ENCODE measurements at regions not wholly inside any gene's neighbourhood (a gene's known extent, or its start where the extent isn't known, plus 50 kb on each side); places are given as distances from the start of the nearest gene placed in this dataset.

DNA sequence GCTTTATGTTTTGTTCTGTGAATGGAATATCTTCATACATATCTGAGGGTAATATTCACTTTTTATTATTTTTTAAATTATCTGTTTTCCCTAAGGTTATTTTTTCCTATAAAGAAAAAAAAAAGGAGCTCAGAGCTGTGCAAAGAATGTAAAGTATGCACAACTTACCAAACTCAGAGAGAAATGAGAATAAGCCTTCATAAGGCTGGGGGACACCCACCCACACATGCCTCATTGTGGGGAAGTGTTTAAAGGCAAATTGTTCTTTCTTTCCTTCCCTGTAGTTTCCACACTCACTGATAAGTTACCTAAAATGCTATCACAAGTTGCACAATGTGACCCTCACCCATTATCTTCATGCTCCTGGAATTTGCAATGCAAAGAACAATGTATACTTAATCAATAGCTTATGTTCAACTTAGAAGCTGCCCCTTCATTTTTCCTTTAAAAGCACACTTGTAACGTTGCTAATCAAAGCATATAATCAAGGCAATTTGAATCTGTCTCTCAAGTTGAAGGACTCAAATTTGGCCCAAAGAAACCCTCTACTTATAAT lies 108.1 kb downstream of the GNAT3 start:
- no peak for DNase-seq

DNA sequence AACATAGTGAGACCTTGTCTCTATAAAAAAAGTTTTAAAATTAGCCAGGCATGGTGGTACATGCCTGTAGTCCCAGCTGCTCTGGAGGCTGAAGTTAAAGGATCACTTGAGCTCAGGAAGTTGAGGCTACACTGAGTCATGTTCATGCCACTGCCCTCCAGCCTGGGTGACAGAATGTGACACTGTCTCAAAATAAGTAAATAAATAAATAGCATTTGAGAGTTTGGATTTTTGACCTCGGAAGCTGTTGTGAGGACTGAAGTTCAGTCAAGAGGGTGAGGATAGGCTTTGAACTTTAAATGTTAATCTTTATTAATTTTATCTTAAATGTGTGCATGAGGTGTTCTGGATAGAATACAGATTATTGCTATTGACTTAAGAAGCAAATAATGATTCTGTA lies 110.2 kb downstream of the GNAT3 start:
- DNase-seq = no peak

DNA sequence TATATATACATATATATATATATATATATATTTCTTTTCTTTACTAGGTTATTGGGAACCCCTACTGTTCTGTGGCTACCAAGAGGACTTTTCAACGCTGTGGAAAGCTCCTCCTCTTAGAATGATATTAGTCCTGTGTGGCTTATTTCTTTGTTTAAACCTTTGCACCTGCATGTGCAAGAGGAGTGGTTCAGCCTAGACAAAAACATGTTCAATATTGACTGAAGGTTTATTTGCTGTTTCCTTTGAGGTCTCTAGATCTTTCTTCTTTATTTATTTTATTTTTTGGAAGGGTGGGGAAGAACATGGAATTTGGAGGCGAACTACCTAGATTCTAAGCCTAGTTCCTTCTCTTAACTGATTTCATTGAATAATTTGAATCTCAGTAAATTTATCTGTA lies 118.1 kb downstream of the GNAT3 start:
- DNase-seq = peak; percentile 86

DNA sequence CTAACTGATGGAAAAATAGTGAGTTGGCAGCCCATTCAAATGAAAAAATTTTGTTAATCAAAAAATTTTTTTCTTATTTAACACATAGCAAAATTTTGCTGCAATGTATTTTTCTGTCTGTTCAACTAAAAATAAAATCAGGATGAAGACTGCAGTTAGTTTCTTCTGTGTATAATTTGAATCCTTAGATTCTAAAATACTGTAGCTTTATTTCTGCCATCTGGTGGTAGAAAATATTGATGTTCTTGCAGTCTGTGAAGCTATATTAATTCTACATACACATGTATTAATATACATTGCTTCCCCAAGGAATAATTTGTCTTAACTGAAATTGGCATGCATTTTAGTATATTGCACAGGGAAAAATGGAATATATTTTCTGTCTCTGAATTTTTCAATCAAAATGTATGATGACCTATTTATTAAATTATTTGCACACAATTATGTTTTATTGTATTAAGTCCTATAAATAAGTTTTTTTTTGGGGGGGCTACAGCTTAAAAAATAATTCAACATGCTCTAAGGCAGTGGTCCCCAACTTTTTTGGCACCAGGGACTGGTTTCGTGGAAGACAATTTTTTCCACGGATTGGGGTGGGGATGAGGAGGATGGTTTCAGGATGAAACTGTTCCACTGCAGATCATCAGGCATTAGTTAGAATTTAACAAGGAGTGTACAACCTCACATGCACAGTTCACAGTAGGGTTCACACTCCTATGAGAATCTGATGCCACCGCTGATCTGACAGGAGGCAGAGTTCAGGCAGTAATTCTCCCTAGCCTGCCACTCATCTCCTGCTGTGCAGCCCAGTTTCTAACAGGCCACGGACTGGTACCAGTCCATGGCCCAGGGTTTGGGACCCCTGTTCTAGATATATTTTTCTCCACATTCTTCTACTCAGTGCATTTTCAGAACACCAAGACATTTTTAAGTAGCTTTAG lies 119.4 kb downstream of the GNAT3 start:
- no peak for DNase-seq

DNA sequence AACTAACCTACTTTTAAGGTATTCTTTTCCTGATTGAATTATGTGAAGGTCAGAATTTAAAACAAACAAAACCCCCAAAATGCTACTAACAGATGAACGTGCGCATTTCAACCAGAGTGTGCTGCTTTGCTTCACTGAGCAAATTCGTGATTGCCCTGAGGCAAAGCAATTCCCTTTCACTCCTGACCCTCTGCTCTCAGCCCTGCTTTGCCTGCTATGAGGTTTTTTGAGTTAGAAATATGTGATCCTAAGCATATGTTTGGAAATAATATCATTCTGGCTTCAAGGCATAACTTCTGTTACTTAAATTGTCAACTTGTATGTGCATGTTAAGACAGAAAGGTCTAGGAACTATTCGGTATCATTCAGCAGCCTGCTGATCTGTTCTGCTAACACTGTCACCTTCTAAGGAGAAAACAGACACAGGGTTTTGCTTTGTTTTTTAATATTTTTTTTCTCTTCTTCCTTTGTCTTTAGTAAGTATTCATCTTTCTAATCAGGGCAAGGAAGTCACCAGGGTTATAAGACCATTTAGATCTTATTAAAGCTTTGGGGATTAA lies 124.2 kb downstream of the GNAT3 start:
- no peak for DNase-seq

DNA sequence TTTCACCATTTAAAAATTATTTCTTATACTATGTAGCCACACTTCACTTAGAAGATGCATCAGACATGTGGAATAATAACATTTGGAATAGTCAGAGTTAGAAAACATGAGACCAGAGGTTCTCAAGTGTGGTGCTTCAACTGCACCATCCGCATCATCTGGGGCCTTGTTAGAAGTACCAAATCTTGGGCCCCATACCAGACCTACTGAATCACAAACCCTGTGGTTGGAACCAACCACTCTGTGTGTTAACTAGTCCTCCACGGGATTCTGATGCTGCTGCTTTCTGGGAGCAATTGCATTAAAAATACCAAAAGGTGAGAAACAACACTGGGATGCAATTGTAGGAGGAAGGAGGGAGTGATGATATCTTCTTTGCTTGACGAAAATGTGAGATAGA lies 125.2 kb downstream of the GNAT3 start:
- DNase-seq = no peak

DNA sequence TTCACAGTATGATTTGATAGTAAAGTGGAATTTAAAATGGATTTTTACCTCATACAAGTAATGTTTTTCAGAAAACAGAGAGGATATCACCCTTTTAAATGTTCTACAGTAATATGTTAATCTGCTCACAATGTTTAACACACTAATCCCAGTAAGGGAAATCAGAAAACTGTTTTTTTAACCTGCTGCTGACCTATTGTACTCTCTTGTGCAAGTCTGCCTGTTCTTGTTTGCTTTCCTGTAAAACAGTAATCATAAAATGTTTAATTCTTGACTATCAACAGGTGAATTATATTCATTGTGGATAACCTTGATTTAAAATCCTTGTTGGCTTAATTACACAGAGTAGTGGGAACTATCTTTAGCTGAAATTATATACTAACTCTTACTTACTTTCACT lies 126.4 kb downstream of the GNAT3 start:
- no peak for DNase-seq

DNA sequence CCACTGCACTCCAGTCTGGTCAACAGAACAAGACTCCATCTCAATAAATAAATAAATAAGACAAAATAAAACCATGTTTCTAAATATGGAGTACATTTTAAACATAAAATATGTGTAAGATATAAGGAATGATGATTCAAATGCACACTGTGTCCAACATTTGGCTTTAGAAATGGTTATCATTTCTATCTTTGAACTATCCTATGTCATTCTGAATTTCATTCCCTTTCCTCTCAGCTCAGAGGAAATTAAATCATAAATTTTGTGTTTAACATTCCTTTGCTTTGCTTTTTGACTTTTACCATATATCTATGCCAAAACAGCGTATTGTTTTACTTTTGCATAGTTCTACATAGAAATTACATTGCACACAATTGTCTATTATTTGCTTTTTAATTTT lies 130.9 kb downstream of the GNAT3 start:
- no peak for DNase-seq

DNA sequence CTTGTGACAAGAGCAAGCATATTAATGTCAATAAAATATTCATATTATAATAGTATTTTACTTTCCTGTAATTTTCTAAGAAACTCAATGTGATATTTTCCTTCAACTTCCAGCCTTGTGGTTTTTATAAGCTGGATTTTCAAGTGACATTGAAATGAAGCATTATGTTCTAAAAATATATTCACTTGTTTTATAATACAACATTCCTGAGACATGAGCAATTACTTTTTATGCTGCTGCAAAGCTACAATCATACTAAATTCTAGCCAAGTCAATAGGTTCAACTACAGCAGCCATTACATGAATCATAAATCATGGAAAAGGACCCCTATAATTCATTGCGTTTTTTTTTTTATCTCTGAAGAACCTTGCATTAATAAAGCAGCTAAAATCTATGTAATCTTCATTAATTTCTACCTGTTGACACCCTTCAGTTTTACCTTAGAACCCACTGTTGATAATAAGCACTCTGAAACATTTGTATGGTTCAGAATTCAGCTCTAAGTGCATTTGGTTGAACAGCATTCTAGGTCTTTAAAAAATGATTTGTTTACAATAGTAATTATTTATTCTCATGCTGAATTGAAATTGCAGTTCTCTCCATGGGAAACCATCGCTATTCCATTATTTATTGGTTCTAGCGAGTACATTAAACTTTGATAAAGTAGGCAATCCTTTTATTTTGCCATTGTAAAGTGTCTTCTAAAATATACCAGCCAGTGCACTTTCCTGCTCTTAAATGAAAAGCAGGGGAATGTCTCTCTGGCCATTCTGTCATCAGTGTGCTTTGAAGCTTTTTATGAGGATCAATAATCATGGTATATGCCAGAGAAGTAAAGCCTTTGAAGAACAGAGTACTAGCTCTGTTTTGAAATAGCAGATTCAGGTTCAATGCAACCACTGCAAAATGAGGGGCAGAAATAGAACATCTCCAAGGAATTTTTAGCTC lies 132.6 kb downstream of the GNAT3 start:
- DNase-seq = no peak

DNA sequence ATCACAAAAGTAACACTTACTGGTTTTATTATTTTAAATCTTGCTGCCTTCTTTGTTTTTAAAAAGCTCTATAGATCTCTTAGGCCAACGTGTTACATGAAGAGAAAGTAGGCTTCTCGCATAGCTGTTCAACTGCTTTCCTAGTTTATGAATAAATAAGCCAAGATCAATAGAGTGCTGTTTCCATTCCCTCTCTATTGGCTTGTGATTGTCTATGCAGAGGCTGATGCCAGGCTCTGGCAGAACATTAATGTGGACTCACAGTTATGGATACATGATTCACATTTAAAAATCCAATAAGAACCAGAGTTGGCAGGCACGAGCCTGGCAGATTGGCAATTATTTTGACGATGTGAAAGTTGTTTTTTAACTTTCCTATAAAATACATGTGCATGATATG lies 137.5 kb downstream of the GNAT3 start:
- DNase-seq = no peak

DNA sequence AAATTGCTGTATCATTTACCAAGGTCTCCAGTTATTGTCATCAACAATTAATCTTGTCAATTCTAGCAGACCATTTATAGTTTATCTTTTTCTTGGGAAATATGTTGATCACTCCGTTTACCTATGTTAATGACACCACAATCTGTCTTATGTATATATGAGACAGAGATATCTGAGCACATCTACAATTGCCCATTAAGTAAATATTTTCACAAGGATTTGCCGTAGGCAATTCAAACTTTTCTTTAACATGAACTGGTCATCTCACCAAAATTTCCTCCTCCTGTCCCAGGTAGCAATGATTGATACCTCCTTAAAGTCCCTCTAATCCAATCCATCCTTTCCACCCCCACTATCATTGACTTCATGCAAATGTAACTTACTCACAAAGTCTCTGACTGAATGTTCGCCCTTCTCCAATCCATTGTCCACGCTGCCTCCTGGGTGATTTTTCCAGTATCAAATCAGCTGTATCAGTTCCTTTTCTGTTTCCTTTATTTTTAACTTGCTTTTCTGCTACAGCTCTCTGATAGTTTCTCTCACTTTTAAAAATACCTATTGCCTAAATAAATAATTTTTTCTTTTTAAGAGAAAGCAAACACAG lies 138.3 kb downstream of the GNAT3 start:
- DNase-seq = no peak

DNA sequence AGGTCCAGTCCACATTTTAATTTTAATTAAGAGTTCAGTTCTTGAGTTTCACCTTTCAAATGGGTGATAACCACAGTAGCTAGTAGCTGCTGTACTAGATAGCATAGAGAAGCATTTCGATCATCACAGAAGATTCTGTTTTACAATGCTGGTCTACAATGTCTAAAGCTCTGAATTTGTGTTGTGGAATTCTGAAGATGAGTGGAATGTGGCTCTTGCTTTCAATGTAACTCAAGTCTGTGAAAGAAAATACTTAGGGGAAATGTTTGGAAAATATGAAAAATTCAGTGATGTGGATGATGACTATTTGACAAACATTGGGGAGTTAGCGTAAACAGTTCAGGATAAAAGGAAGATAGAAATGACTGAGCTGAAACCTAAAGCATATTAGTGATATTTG lies 139.4 kb downstream of the GNAT3 start:
- DNase-seq = no peak

DNA sequence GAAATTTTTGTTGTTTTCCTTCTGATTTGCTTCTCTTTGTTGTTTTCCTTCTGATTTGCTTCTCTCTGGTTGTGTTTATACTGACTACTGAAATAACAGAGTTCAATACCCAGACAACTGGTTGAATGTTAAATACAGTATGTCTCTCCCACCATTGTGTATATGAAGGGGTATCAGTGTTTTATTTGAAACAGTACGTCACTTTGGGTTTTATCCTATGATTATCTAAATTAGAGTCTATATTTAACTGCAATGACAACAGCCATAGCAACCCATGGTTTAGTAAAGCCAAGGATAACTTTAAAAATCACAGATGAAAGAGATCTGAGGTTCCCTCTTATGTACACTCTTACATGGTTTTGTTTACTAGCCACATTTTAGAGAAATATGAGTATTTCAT lies 141.3 kb downstream of the GNAT3 start:
- DNase-seq = no peak

DNA sequence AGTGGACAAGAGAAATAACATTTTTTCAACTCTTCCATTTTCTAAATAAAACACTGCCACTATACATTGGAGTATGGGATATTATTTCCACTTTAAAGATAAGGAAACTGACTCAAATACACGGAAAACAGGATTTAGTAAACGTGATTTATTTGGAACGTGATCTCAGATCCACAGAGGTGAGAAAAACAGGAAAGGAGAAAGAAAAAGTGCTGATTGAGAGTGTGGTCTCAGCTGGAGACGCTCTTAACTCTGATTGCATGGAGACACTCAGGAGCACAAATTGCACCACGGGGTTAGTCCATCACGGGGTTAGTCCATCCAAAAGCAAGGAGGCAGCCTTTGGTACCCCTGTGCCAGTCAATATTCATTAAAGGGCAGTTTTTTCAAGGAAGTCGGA lies 142.5 kb downstream of the GNAT3 start:
- DNase-seq = no peak

DNA sequence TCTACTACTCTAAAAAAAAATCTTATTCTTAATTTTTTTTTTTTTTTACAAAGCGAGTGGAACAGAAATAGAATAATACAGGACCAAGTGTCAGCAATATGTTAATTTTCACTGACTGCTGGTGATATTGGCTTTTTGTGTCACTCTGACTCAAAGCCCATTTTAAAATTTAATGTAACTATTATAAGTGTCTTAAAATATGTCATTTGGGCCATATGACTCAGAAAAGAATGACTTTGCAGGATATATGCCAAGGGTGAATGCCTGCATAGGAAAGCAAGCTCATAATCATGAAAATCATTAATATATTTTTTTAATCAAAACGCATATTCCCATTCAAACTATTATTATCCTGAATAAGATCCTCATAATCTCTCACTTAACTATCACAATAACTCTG lies 149.2 kb downstream of the GNAT3 start:
- DNase-seq = no peak

DNA sequence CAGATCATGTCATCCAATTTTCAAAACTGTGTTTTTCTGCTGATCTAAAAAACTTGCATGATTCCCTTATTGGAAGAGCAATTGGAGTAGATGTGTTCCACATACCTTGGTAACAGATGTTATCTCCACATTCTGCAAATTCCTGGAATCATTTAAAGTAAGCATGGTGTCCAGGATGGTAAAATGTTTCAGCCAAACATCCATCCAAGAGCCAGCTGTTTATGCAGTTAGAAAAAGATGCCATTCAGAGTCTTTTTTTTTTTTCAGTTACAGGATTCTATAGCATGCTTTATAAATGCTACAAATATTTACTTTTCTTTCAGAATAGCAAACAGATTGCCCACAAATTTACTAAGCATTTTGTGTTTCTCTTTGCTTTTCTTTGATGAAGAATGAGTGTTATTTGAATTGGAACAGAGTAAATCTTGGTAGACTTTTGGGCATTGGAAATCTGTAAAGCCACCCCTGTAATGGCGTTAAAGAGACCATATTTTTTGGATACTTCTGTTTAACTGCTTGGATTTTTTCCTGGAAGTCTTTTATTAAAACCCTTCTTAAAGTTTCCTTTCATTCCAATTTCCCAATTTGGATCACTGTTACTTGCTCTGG lies 149.8 kb downstream of the GNAT3 start:
- DNase-seq = peak; percentile 47

DNA sequence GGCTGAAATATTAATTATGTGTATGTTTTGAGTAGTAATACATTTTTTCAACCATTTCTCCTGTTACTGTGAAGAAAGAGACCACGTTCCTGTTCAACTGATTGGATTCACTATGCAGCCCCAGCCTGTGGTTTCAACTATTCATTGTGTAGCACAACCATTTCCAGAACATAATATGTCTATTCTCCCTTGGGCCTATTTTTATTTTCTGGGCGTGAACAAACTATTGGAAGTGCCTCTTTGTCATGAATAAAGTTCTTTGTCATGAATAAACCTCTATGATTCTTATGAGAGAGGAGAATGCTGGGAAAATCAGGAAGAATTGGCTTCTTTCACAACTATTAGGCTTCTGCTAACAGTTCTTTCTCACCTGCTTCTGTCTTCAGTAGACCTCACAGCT lies 152.4 kb downstream of the GNAT3 start:
- DNase-seq = no peak

DNA sequence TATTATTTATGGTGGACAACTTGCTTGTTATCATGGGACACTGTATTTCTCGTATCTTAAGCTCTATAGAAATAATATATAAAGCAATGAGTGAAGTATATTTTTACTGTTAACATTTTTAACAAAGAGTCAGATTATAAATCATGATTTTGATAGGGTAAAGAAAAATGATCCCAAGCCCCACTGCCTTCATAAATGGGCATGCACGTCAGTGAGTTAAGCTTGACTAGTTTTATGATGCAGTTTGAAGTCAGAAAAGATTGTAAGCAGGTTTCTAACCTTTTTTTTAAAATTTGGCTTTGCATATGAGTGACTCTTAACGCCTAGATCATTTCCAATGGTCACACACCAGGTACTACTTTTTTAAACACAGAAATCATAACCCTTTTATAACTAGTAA lies 152.8 kb downstream of the GNAT3 start:
- DNase-seq = no peak

DNA sequence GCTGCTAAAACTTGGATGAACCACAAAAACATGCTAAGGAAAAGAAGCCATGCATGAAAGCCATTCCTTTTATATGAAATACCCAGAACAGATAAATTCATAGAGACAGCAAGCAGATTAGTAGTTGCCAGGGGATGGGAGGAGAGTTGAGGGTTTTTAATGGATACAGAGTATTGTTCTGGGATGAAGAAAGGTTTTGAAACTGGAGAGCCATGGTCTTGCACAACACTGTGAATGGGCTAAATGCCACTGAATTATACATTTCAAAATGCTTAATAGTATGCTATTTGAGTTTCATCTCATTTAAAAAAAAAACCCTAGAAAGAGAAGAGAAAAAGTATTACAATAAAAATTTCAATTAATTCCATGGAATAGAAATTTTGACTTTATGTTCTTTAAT lies 154.3 kb downstream of the GNAT3 start:
- no peak for DNase-seq

DNA sequence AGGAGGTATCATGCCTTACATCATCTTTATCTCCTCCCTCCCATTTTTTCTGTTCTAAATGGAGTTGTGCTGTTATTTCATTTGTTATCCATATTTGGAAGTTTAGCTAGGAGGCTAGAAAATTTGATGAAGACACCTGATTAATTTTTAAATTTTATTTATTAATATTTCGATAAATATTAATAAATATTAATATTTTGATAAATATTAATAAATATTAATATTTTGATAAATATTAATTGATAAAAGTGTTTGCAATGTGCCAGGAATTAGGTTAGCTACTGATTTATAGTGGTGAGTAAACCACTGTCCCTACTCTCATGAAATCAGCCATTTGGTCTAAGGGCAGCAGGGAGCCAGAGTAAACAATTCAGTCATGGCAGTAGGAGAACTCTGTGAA lies 161.4 kb downstream of the GNAT3 start:
- DNase-seq = no peak

DNA sequence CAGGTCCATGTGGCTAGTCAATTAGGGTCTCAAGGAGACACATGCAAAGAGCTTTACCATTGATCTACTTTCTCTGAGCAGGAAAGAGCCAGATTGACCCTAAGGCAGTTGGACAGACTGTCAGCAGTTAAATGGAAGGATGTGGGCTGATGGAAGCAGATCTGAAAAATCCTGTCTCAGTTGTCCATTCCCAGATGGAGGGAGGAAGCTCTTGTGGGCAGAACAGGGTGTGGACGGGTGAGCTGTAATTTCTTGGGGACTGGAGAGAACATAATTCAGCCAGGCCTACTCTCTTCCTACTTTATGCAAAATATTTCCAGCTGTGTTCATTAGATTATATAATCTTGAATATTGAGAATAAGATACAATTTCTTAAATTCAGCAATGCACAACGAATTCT lies 163.6 kb downstream of the GNAT3 start:
- no peak for DNase-seq

DNA sequence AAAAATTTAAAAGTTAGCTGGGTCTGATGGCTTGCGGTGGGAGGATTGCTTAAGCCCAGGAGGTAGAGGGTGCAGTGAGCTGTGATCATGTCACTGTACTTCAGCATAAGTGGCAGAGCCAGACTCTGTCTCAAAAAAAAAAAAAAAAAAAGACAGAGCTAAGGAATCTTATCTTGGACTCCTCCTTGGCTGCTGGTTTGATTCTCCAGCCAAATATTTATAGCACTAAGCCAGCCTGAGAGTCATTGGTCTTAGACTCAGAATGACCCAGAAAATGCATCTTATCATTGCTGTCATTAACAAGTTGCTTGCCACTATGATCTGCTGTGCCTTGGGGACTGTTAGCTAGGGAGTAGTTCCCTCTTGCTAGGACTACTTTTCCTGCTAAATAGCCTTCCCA lies 164.7 kb downstream of the GNAT3 start:
- DNase-seq = no peak
